ENCODE measurements at regions not wholly inside any gene's neighbourhood (a gene's known extent, or its start where the extent isn't known, plus 50 kb on each side); places are given as distances from the start of the nearest gene placed in this dataset.

DNA sequence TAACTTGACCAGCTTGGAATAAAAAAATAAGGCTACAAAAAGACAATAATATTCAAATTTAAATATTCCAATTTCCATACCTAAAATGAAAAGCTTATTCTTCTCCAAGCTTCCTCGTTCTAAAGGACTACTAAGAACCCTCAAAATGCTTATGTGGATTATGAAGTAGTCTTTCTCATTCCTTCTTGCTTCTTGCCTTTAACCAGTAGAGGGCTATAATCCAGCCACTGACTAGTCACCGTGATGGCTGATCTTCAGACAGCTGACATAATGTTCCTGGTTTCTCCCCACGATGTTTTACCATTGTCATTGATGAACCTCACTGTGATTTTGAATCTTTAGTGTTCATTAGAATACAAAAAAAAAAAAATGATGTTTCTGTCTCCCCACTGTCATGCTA is 515.3 kb downstream of the TLE1 start:
- no peak overlapping the region for H3K4me3 Mint-ChIP-seq
- no peaks in the 10 kb centered on the region for H3K36me3 Mint-ChIP-seq
- H3K9me3 Mint-ChIP-seq, result peaks cover 9% of the 10 kb centered on the region
- Histone ChIP-seq H2AFZ (replicated peaks) (no peak overlapping the region), H3K36me3 (no peaks in the 10 kb centered on the region), H3K4me2 (no peak overlapping the region), H3K27ac (no peak overlapping the region), H3F3A (ENCODE audit: low read depth) (no peaks in the 10 kb centered on the region), H4K20me1 (ENCODE audit: low read depth) (no peaks in the 10 kb centered on the region), H3K9ac (no peak overlapping the region), H3K79me2 (ENCODE audit: low read depth) (no peaks in the 10 kb centered on the region), H3K9me3 (ENCODE audit: low read depth) (no peaks in the 10 kb centered on the region), H3K4me3 (no peak overlapping the region), H3K27me3 (no peaks in the 10 kb centered on the region), H3K4me1 (no peaks in the 10 kb centered on the region)
- H3K4me1 Mint-ChIP-seq, result no peaks in the 10 kb centered on the region
- TF ChIP-seq EZH2 (IDR thresholded peaks at IDR 0.05) (no peak), CTCF (IDR thresholded peaks at IDR 0.05) (no peak), EZH2phosphoT487 (IDR thresholded peaks at IDR 0.05) (no peak)
- DNase-seq (ENCODE audit: low spot score), result no peak
- no peak overlapping the region for H3K27ac Mint-ChIP-seq
- peaks cover 5% of the 10 kb centered on the region for H3K27me3 Mint-ChIP-seq (ENCODE audit: insufficient read depth, low read depth)

DNA sequence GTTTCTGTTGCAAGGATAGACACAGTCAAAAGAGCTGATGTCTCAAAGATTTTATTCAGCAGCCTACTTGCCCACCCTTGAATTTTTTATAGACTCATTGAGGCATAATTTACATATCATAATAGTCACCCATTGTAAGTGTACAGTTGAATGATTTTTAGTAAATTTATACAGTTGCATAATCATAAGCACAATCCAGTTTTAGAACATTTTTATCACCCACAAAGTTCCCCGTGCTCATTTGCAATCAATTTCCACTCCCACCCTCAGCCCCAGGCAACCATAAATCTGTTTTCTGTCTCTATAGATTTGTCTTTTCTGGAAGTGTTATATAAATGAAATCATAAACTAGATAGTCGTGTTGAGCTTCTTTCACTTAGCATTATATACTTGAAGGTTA is 517.7 kb downstream of the TLE1 start:
- H3K27ac Mint-ChIP-seq, result no peak overlapping the region
- H3K4me3 Mint-ChIP-seq, result no peak overlapping the region
- H3K9ac ChIP-seq, result no peak overlapping the region
- no peak overlapping the region for H3K4me3 ChIP-seq
- H3K9me3 ChIP-seq (ENCODE audit: low read depth), result no peaks in the 10 kb centered on the region
- H2AFZ ChIP-seq (replicated peaks), result no peak overlapping the region
- H3K27me3 Mint-ChIP-seq (ENCODE audit: insufficient read depth, low read depth), result peaks cover 7% of the 10 kb centered on the region
- no peaks in the 10 kb centered on the region for H4K20me1 ChIP-seq (ENCODE audit: low read depth)
- no peak overlapping the region for H3K4me2 ChIP-seq
- no peaks in the 10 kb centered on the region for H3K79me2 ChIP-seq (ENCODE audit: low read depth)
- H3K36me3 Mint-ChIP-seq, result peaks cover 2% of the 10 kb centered on the region
- H3K36me3 ChIP-seq, result no peaks in the 10 kb centered on the region
- no peaks in the 10 kb centered on the region for H3K4me1 ChIP-seq
- H3K27ac ChIP-seq, result no peak overlapping the region
- H3K9me3 Mint-ChIP-seq, result peaks cover 15% of the 10 kb centered on the region
- no peaks in the 10 kb centered on the region for H3K27me3 ChIP-seq
- no peak for TF ChIP-seq EZH2 (IDR thresholded peaks at IDR 0.05)
- TF ChIP-seq CTCF (IDR thresholded peaks at IDR 0.05), result no peak
- TF ChIP-seq EZH2phosphoT487 (IDR thresholded peaks at IDR 0.05), result no peak
- no peak for DNase-seq (ENCODE audit: low spot score)
- no peaks in the 10 kb centered on the region for H3K4me1 Mint-ChIP-seq
- no peaks in the 10 kb centered on the region for H3F3A ChIP-seq (ENCODE audit: low read depth)

DNA sequence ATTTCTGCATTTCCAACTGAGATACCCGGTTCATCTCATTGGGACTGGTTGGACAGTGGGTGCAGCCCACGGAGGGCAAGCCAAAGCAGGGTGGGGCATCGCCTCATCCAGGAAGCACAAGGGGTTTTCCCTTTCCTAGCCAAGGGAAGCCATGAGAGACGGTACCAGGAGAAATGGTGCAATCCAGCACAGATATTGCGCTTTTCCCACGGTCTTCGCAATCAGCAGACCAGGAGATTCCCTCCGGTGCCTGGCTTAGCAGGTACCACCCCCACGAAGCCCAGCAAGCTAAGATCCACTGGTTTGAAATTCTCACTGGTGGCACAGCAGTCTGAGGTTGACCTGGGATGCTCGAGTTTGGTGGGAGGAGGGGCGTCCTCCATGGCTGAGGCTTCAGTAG is 527.0 kb downstream of the TLE1 start:
- Mint-ChIP-seq H3K27me3 (ENCODE audit: insufficient read depth, low read depth) (peaks cover 6% of the 10 kb centered on the region), H3K27ac (no peak overlapping the region), H3K4me1 (no peaks in the 10 kb centered on the region), H3K9me3 (peaks cover 17% of the 10 kb centered on the region), H3K36me3 (no peaks in the 10 kb centered on the region), H3K4me3 (no peak overlapping the region)
- Histone ChIP-seq H3K79me2 (ENCODE audit: low read depth) (no peaks in the 10 kb centered on the region), H3K27me3 (no peaks in the 10 kb centered on the region), H3K27ac (no peak overlapping the region), H4K20me1 (ENCODE audit: low read depth) (no peaks in the 10 kb centered on the region), H2AFZ (replicated peaks) (peak overlapping the region; percentile 10), H3K36me3 (no peaks in the 10 kb centered on the region), H3K4me3 (no peak overlapping the region), H3F3A (ENCODE audit: low read depth) (no peaks in the 10 kb centered on the region), H3K4me1 (no peaks in the 10 kb centered on the region), H3K9ac (no peak overlapping the region), H3K9me3 (ENCODE audit: low read depth) (no peaks in the 10 kb centered on the region), H3K4me2 (no peak overlapping the region)
- no peak for DNase-seq (ENCODE audit: low spot score)
- no peak for TF ChIP-seq EZH2 (IDR thresholded peaks at IDR 0.05)
- TF ChIP-seq CTCF (IDR thresholded peaks at IDR 0.05), result no peak
- TF ChIP-seq EZH2phosphoT487 (IDR thresholded peaks at IDR 0.05), result no peak

- H3K27me3 ChIP-seq, result no peaks in the 10 kb centered on the region
- Mint-ChIP-seq H3K4me3 (no peak overlapping the region), H3K4me1 (no peaks in the 10 kb centered on the region), H3K27ac (no peak overlapping the region), H3K27me3 (ENCODE audit: insufficient read depth, low read depth) (no peaks in the 10 kb centered on the region), H3K36me3 (no peaks in the 10 kb centered on the region), H3K9me3 (peaks cover 2% of the 10 kb centered on the region)
- H3K9me3 ChIP-seq (ENCODE audit: low read depth), result no peaks in the 10 kb centered on the region
- H3K36me3 ChIP-seq, result peaks cover 3% of the 10 kb centered on the region
- H3K4me3 ChIP-seq, result no peak overlapping the region
- H3K79me2 ChIP-seq (ENCODE audit: low read depth), result no peaks in the 10 kb centered on the region
- no peak overlapping the region for H3K9ac ChIP-seq
- peaks cover 15% of the 10 kb centered on the region for H3K4me1 ChIP-seq
- no peaks in the 10 kb centered on the region for H3F3A ChIP-seq (ENCODE audit: low read depth)
- DNase-seq (ENCODE audit: low spot score), result no peak
- no peak overlapping the region for H2AFZ ChIP-seq (replicated peaks)
- no peak overlapping the region for H3K4me2 ChIP-seq
- H3K27ac ChIP-seq, result no peak overlapping the region
- H4K20me1 ChIP-seq (ENCODE audit: low read depth), result no peaks in the 10 kb centered on the region
- TF ChIP-seq CTCF (IDR thresholded peaks at IDR 0.05) (no peak), EZH2 (IDR thresholded peaks at IDR 0.05) (no peak), EZH2phosphoT487 (IDR thresholded peaks at IDR 0.05) (no peak)
Observed at GRCh38 chr9:81156381-81156780, 533.0 kb downstream of the TLE1 start.

All from neural progenitor cell (in vitro differentiated cells).